Caco-2 (cell line): ENCODE measurements at regions not wholly inside any gene's neighbourhood (a gene's known extent, or its start where the extent isn't known, plus 50 kb on each side); places are given as distances from the start of the nearest gene placed in this dataset.
"Not testable (repeated sequence)": the region's sequence is repeated elsewhere in the genome, so short reads cannot be mapped to it uniquely, and the experiment has no call there.

Experiments
- BruUV-seq: library from RNA; stranded (reverse); fragments of 400-500 nt; replicated peaks from 2 replicates; lab custom pipeline; 2021; lab: Mats Ljungman, UMichigan
- CTCF ChIA-PET: fragments of 300-600 bp; sonication (Branson Sonifier 250); formaldehyde crosslinking; loops from one replicate; lab custom pipeline; 2022; ENCODE audit warnings: antibody characterized with exemption; lab: Charles Lee
- POLR2A ChIA-PET: fragments of 300-600 bp; sonication (Branson Sonifier 250); formaldehyde crosslinking; loops from one replicate; lab custom pipeline; 2022; ENCODE audit warnings: antibody characterized with exemption; lab: Charles Lee
- DNase-seq, 2 experiments: peaks; one replicate each; pipeline versions ENCODE4 v3.0.0 to v3.0.0-alpha.2; 2020 to 2022
- H3K27me3 ChIP-seq: replicated peaks from 2 replicates; pipeline ENCODE4 v1.6.0; 2011; ENCODE audit warnings: low read length; ENCODE audit not compliant: control insufficient read depth, insufficient read depth
- H3K36me3 ChIP-seq: 2 replicates; pipeline ENCODE4 v1.5.1; 2011; ENCODE audit warnings: low read length; ENCODE audit not compliant: control insufficient read depth, insufficient read depth
- H3K4me1 ChIP-seq: fragments of 250-450 bp; sonication (Bioruptor Pico); 2 replicates; pipeline ENCODE4 v1.5.1; 2020; ENCODE audit warnings: mild to moderate bottlenecking
- H3K4me3 ChIP-seq: 2 replicates; pipeline ENCODE4 v1.5.1; 2011; ENCODE audit warnings: low read depth, mild to moderate bottlenecking, control low read depth, low read length
- H3K9me3 ChIP-seq: fragments of 250-450 bp; sonication (Bioruptor Pico); 2 replicates; pipeline ENCODE4 v1.5.1; 2020; ENCODE audit warnings: mild to moderate bottlenecking, moderate library complexity
- H3K27ac Mint-ChIP-seq: one replicate; pipeline ENCODE4 v1.8.0; 2022; ENCODE audit warnings: mixed read lengths; ENCODE audit not compliant: unreplicated experiment
- H3K27me3 Mint-ChIP-seq: one replicate; pipeline ENCODE4 v1.8.0; 2022; ENCODE audit warnings: mixed read lengths; ENCODE audit not compliant: insufficient read depth, unreplicated experiment
- H3K36me3 Mint-ChIP-seq: one replicate; pipeline ENCODE4 v1.8.0; 2022; ENCODE audit warnings: mild to moderate bottlenecking, mixed read lengths; ENCODE audit not compliant: insufficient read depth, unreplicated experiment
- H3K4me1 Mint-ChIP-seq: one replicate; pipeline ENCODE4 v1.8.0; 2022; ENCODE audit warnings: low read depth, mixed read lengths; ENCODE audit not compliant: unreplicated experiment
- H3K4me3 Mint-ChIP-seq: one replicate; pipeline ENCODE4 v1.8.0; 2022; ENCODE audit warnings: mild to moderate bottlenecking, moderate library complexity, mixed read lengths; ENCODE audit not compliant: unreplicated experiment
- H3K9me3 Mint-ChIP-seq: one replicate; pipeline ENCODE4 v1.8.0; 2022; ENCODE audit warnings: mixed read lengths; ENCODE audit not compliant: unreplicated experiment
- CTCF ChIP-seq, 2 experiments: fragments of 200-600 bp in 1 of 2; IDR thresholded peaks; 1 replicate in 1 of 2; 2 replicates in 1 of 2; pipeline versions ENCODE4 v1.5.1 to v1.8.0; 2011 to 2022; ENCODE audit warnings: antibody characterized with exemption in 1 of 2, control low read depth in 1 of 2, inconsistent platforms in 1 of 2, low read depth in 1 of 2, low read length in 1 of 2, mild to moderate bottlenecking in 1 of 2, moderate library complexity in 1 of 2; ENCODE audit not compliant: insufficient read depth in 1 of 2, severe bottlenecking in 1 of 2, unreplicated experiment in 1 of 2
- intact Hi-C: fragments of 100-400 bp; cut with micrococcal nuclease; formaldehyde crosslinking; loops from one replicate; pipeline ENCODE4 v1.10.0; 2022; ENCODE audit not compliant: unreplicated experiment

GRCh38 chr17:77622647-77623046 lies 335.9 kb upstream of the TNRC6C start:
- H3K36me3 Mint-ChIP-seq = no peaks in the 10 kb centered on the region
- no peak overlapping the region for H3K4me3 Mint-ChIP-seq
- peaks cover 12% of the 10 kb centered on the region for H3K9me3 Mint-ChIP-seq
- BruUV-seq = no TSS peak
- peaks cover 15% of the 10 kb centered on the region for H3K9me3 ChIP-seq
- H3K27me3 Mint-ChIP-seq = peaks cover 18% of the 10 kb centered on the region
- H3K27me3 ChIP-seq = no peaks in the 10 kb centered on the region; the same call in 1 of the 2 replicates
- no peak overlapping the region for H3K4me3 ChIP-seq
- intact Hi-C loops = no loop called here
- ChIA-PET CTCF (no interaction called here), POLR2A (no interaction called here)
- H3K4me1 Mint-ChIP-seq = no peaks in the 10 kb centered on the region
- H3K4me1 ChIP-seq = no peaks in the 10 kb centered on the region
- no peak for DNase-seq
- H3K36me3 ChIP-seq = no peaks in the 10 kb centered on the region
- H3K27ac Mint-ChIP-seq = no peak overlapping the region
- TF ChIP-seq CTCF (IDR thresholded peaks at IDR 0.05; ENCODE audit: insufficient read depth in 1 of 2, low read depth in 1 of 2, low read length in 1 of 2, severe bottlenecking in 1 of 2, unreplicated experiment in 1 of 2) = no peak

- POLR2A ChIA-PET, BruUV-seq, CTCF ChIA-PET, H3K36me3 Mint-ChIP-seq, H3K27me3 ChIP-seq, H3K4me3 Mint-ChIP-seq, DNase-seq, H3K4me3 ChIP-seq, intact Hi-C loops, H3K4me1 Mint-ChIP-seq, H3K27ac Mint-ChIP-seq, H3K36me3 ChIP-seq, H3K4me1 ChIP-seq: not testable (repeated sequence)
- Mint-ChIP-seq H3K9me3 (peaks cover 18% of the 10 kb centered on the region), H3K27me3 (peaks cover 23% of the 10 kb centered on the region)
- H3K9me3 ChIP-seq = peaks cover 15% of the 10 kb centered on the region
These were observed 335.2 kb upstream of the TNRC6C start for GRCh38 chr17:77623321-77623720.

GRCh38 chr17:77628035-77628434 lies 330.5 kb upstream of the TNRC6C start:
- ChIA-PET POLR2A (no interaction called here), CTCF (no interaction called here)
- Mint-ChIP-seq H3K4me3 (no peak overlapping the region), H3K4me1 (no peaks in the 10 kb centered on the region), H3K27me3 (peaks cover 16% of the 10 kb centered on the region), H3K9me3 (peaks cover 18% of the 10 kb centered on the region), H3K36me3 (no peaks in the 10 kb centered on the region), H3K27ac (no peak overlapping the region)
- no TSS peak for BruUV-seq
- intact Hi-C loops = no loop called here
- peaks cover 6% of the 10 kb centered on the region; the same call in 1 of the 2 replicates for H3K9me3 ChIP-seq
- no peak overlapping the region for H3K4me3 ChIP-seq
- TF ChIP-seq CTCF (IDR thresholded peaks at IDR 0.05; ENCODE audit: insufficient read depth in 1 of 2, low read depth in 1 of 2, low read length in 1 of 2, severe bottlenecking in 1 of 2, unreplicated experiment in 1 of 2) = no peak
- H3K4me1 ChIP-seq = no peaks in the 10 kb centered on the region
- no peak for DNase-seq
- no peaks in the 10 kb centered on the region; the same call in 1 of the 2 replicates for H3K27me3 ChIP-seq
- no peaks in the 10 kb centered on the region for H3K36me3 ChIP-seq

- intact Hi-C loops, H3K4me3 Mint-ChIP-seq, POLR2A ChIA-PET, H3K36me3 ChIP-seq, H3K4me1 ChIP-seq, CTCF ChIA-PET, H3K4me3 ChIP-seq, H3K4me1 Mint-ChIP-seq, DNase-seq, H3K27me3 ChIP-seq, H3K27ac Mint-ChIP-seq, H3K36me3 Mint-ChIP-seq, H3K9me3 ChIP-seq, BruUV-seq: not testable (repeated sequence)
- Mint-ChIP-seq H3K9me3 (peaks cover 18% of the 10 kb centered on the region), H3K27me3 (peaks cover 20% of the 10 kb centered on the region)
These were observed 329.2 kb upstream of the TNRC6C start for GRCh38 chr17:77629284-77629683.
